HL-60 (cell line): ENCODE measurements at regions not wholly inside any gene's neighbourhood (a gene's known extent, or its start where the extent isn't known, plus 50 kb on each side); places are given as distances from the start of the nearest gene placed in this dataset.

ENCODE experiments used
- POLR2AphosphoS5 ChIP-seq: IDR thresholded peaks from 2 replicates; pipeline ENCODE4 v1.6.1; 2012; ENCODE audit warnings: low read depth
- REST ChIP-seq: IDR thresholded peaks from 2 replicates; pipeline ENCODE4 v1.6.1; 2012; ENCODE audit warnings: low read depth; ENCODE audit not compliant: insufficient replicate concordance
- TF ChIP-seq, protein P1 (sequence below): IDR thresholded peaks from one replicate; pipeline ENCODE4 v1.5.1; 2011; ENCODE audit warnings: low read length, control low read depth, inconsistent platforms; ENCODE audit not compliant: insufficient read depth

GRCh38 chr2:15996536-15997423, 56.4 kb downstream of the MYCN start:
- TF ChIP-seq, protein P1, sequence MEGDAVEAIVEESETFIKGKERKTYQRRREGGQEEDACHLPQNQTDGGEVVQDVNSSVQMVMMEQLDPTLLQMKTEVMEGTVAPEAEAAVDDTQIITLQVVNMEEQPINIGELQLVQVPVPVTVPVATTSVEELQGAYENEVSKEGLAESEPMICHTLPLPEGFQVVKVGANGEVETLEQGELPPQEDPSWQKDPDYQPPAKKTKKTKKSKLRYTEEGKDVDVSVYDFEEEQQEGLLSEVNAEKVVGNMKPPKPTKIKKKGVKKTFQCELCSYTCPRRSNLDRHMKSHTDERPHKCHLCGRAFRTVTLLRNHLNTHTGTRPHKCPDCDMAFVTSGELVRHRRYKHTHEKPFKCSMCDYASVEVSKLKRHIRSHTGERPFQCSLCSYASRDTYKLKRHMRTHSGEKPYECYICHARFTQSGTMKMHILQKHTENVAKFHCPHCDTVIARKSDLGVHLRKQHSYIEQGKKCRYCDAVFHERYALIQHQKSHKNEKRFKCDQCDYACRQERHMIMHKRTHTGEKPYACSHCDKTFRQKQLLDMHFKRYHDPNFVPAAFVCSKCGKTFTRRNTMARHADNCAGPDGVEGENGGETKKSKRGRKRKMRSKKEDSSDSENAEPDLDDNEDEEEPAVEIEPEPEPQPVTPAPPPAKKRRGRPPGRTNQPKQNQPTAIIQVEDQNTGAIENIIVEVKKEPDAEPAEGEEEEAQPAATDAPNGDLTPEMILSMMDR, result no peak
- TF ChIP-seq REST, result no peak
- TF ChIP-seq POLR2AphosphoS5, result no peak
